ENCODE measurements at regions not wholly inside any gene's neighbourhood (a gene's known extent, or its start where the extent isn't known, plus 50 kb on each side); places are given as distances from the start of the nearest gene placed in this dataset.

DNA sequence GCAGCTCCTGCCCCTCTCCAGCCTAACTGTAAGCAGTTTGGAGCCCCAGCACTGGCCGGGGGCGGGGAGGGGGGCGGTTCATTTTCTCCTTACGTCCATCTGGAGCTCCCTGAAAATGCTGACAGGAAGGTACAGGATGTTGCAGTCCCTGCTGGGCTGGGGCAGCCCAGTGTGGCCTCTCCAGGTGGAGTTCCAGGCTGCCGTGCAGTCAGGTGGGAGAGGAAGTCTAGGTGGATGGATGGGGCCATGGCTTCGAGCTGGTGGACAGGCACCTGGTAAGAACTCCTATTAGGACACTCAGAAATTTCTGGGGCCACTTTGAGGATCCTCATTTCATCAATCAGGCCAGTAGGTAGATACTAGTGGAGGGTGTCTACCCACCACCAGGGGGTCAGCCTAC is 295.2 kb downstream of the CDH26 start:
- TF ChIP-seq, protein P1, sequence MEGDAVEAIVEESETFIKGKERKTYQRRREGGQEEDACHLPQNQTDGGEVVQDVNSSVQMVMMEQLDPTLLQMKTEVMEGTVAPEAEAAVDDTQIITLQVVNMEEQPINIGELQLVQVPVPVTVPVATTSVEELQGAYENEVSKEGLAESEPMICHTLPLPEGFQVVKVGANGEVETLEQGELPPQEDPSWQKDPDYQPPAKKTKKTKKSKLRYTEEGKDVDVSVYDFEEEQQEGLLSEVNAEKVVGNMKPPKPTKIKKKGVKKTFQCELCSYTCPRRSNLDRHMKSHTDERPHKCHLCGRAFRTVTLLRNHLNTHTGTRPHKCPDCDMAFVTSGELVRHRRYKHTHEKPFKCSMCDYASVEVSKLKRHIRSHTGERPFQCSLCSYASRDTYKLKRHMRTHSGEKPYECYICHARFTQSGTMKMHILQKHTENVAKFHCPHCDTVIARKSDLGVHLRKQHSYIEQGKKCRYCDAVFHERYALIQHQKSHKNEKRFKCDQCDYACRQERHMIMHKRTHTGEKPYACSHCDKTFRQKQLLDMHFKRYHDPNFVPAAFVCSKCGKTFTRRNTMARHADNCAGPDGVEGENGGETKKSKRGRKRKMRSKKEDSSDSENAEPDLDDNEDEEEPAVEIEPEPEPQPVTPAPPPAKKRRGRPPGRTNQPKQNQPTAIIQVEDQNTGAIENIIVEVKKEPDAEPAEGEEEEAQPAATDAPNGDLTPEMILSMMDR (IDR thresholded peaks at IDR 0.05; ENCODE audit: control insufficient read depth, extremely low read depth, insufficient read depth), result no peak
- H3K4me3 ChIP-seq (ENCODE audit: low read depth, low read length), result no peak overlapping the region
- no peak for DNase-seq (ENCODE audit: low read depth)

DNA sequence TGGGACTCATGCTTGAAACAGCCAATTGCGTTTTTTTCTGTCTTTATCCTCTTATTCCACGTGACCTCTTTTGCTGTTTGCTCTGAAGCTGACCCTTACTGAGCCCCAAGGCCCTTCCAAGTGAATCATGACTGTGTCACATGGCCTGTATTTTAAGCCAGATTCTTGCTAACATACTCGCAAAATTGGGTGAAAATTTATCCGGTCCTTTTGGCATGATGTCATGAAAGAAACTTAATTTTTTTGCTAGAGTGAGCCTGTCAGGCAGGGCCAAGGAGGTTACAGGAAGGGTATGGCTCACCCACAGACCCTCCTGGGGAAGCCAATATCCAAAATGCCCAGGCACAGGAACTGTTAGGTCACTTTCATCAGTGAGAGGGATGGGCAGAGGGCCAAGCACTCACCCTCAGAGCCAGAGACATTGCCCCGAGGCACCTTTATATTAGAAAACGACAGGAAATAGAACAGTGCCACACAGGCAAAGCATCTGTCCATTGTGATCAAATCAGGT is 296.7 kb downstream of the CDH26 start:
- H3K4me3 ChIP-seq (ENCODE audit: low read depth, low read length), result no peak overlapping the region
- no peak for DNase-seq (ENCODE audit: low read depth)
- TF ChIP-seq, protein P1 (IDR thresholded peaks at IDR 0.05; ENCODE audit: control insufficient read depth, extremely low read depth, insufficient read depth), result no peak

DNA sequence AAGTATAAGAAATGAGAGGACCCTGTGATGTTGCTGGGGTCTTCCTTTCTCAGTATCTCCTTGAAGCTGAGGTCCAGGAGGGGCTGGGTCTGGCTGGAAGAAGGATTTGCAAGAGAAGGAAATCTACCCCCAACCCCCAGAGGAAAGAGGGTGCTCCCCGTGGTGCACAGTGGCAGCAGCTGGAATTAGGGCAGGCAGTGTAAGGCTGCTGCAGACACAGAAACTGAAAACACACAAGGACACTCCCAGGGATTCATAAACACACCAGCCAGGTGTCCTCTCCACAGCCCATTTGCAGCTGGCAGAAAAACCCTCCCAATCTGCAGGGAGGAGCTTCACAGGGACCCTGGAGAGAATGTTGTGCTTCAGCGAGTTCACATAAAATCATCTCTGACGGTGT is 297.2 kb downstream of the CDH26 start:
- DNase-seq (ENCODE audit: low read depth), result no peak
- TF ChIP-seq, protein P1 (IDR thresholded peaks at IDR 0.05; ENCODE audit: control insufficient read depth, extremely low read depth, insufficient read depth), result no peak
- no peak overlapping the region for H3K4me3 ChIP-seq (ENCODE audit: low read depth, low read length)

DNA sequence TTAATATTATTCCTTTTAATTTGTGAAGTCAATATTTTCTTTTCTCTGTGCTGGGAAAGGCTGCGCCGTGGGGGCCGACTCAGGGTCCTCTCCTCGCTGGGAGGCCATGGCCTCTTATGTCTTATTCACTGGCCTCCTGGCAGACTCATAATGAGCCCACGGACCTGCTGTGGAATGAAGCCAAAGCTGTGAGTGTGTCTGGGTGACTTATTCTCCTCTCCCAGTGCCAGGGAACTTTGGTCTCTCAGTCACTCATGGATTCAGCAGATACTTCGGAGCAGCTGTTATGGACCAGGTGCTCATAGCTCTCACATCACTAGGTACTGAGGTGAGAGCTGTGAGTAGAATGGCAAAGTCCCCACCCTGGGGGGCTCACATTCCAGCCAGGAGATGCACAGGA is 297.6 kb downstream of the CDH26 start:
- no peak overlapping the region for H3K4me3 ChIP-seq (ENCODE audit: low read depth, low read length)

DNA sequence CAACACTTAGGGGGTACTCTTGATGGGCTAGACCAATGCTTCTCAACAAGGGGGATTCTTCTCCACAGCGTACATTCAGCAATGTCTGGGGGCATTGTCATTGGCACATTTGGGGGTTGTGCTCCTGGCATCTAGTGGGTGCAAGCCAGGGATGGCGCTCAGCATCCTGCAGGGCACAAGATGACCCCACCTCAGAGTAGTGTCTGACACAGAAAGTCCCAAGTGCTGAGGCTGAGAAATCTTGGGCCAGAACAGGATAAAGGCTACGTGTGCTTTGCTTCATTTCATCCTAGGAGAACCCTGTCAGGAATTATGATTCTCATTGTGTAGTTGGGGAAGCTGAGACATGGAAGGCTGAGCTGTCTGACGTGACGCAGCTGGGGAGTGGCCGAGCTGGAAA is 298.6 kb downstream of the CDH26 start:
- DNase-seq (ENCODE audit: low read depth), result no peak
- no peak overlapping the region for H3K4me3 ChIP-seq (ENCODE audit: low read depth, low read length)
- TF ChIP-seq, protein P1 (IDR thresholded peaks at IDR 0.05; ENCODE audit: control insufficient read depth, extremely low read depth, insufficient read depth), result no peak

More for the DNA sequence above, 297.6 kb downstream of the CDH26 start:
- TF ChIP-seq, protein P1 (IDR thresholded peaks at IDR 0.05; ENCODE audit: control insufficient read depth, extremely low read depth, insufficient read depth), result no peak
- no peak for DNase-seq (ENCODE audit: low read depth)

DNA sequence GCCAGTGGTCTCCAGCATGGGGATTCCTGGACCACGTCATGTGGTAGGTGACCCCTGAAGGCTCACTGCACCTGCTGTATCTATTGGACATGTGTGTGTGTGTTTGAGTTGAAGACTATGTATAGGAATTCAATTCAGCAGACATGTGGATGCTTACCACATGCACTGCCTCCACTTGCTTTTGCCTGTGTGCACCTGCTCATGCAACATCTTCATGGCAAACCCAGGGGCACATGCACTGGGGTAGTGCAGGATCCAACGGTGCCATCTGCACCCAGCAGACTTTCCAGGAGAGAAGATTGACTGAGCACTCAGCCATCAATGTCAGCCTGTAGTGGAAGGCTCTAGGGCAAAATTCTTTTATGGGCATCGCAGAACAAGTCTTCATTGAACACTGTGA is 299.4 kb downstream of the CDH26 start:
- no peak overlapping the region for H3K4me3 ChIP-seq (ENCODE audit: low read depth, low read length)
- TF ChIP-seq, protein P1 (IDR thresholded peaks at IDR 0.05; ENCODE audit: control insufficient read depth, extremely low read depth, insufficient read depth), result no peak
- DNase-seq (ENCODE audit: low read depth), result no peak

DNA sequence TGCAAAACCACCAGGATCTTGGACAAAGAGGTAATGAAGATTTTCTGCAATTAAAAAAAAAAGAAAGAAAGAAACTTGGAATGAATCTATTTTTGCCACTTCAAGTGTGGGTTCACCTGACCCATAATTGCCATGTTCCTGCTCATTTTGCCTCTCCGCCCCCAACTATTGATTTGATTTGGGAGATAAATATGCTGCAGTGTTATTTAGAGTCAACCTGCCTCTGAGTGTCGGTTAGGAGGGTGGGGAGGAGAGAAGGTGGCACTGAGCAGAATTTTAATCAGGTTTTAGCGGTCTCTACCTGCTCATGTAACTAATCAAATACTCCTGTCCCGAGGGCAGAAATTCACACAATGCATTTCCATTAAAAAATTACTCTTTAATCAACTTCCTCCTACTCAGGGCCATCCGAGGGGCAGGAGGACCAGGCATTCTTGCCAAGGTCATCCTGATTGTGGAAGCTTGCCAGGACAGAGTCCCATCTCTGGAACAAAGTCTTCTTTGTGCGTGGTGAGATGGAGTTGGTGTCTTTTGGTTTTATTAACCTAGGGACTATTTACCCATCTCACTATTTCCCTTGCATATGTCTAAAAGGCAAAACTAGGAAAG is 300.1 kb downstream of the CDH26 start:
- TF ChIP-seq, protein P1 (IDR thresholded peaks at IDR 0.05; ENCODE audit: control insufficient read depth, extremely low read depth, insufficient read depth), result no peak
- no peak for DNase-seq (ENCODE audit: low read depth)
- H3K4me3 ChIP-seq (ENCODE audit: low read depth, low read length), result no peak overlapping the region
